GM12878 (cell line): ENCODE measurements at regions not wholly inside any gene's neighbourhood (a gene's known extent, or its start where the extent isn't known, plus 50 kb on each side); places are given as distances from the start of the nearest gene placed in this dataset.

Experiments
- ATAC-seq: fragments of 200-7000 bp; cut with Tn5 transposase; 3 replicates; pipeline ENCODE4 v1.9.1; 2020; ENCODE audit warnings: mild to moderate bottlenecking, moderate library complexity
- BruUV-seq: library from RNA; stranded (reverse); fragments of 400-500 nt; replicated peaks from 2 replicates; lab custom pipeline; 2021; lab: Mats Ljungman, UMichigan
- CTCF ChIA-PET: fragments of 300-600 bp; sonication (Branson Sonifier 250); formaldehyde crosslinking; extraction: SDS; loops from one replicate; lab custom pipeline; 2021; ENCODE audit warnings: inconsistent platforms; lab: Yijun Ruan, JAX
- POLR2A ChIA-PET: fragments of 350-600 bp; formaldehyde crosslinking; extraction: SDS; loops from one replicate; lab custom pipeline; 2021; ENCODE audit warnings: inconsistent platforms; lab: Charles Lee
- RAD21 ChIA-PET: fragments of 300-600 bp; sonication (Branson Sonifier 250); formaldehyde crosslinking; loops from one replicate; lab custom pipeline; 2023; ENCODE audit warnings: antibody characterized with exemption; ENCODE audit not compliant: unreplicated experiment; lab: Charles Lee
- SMC1A ChIA-PET: fragments of 300-600 bp; sonication (Branson Sonifier 250); formaldehyde crosslinking; loops from one replicate; lab custom pipeline; 2023; ENCODE audit not compliant: unreplicated experiment, uncharacterized antibody; lab: Charles Lee
- DNase-seq: peaks from one replicate; pipeline ENCODE4 v3.0.0-alpha.2; 2011; ENCODE audit warnings: low read depth, low spot score
- FAIRE-seq: peaks from 3 replicates; lab custom pipeline; 2011; peaks lifted over from hg19 to GRCh38; lab: Jason Lieb, UNC
- H2AFZ ChIP-seq: 2 replicates; pipeline ENCODE4 v1.6.0; 2011; ENCODE audit warnings: low read depth, low read length, control low read depth; ENCODE audit not compliant: control insufficient read depth
- H3K27ac ChIP-seq: 2 replicates; pipeline ENCODE4 v1.5.1; 2011; ENCODE audit warnings: control low read depth; ENCODE audit not compliant: control insufficient read depth, insufficient read depth
- H3K27me3 ChIP-seq, 2 experiments: replicated peaks in 1 of 2; 2 replicates each; pipeline versions ENCODE4 v1.6.0 to v1.6.1; 2011; ENCODE audit warnings: low read length in 1 of 2; ENCODE audit not compliant: control insufficient read depth in 2 of 2, insufficient read depth in 2 of 2
- H3K36me3 ChIP-seq, 2 experiments: 2 replicates each; pipeline ENCODE4 v1.5.1; 2011; ENCODE audit warnings: low read length in 1 of 2; ENCODE audit not compliant: control insufficient read depth in 2 of 2, insufficient read depth in 2 of 2
- H3K4me1 ChIP-seq: 2 replicates; pipeline ENCODE4 v1.6.1; 2011; ENCODE audit warnings: mild to moderate bottlenecking, low read length, moderate library complexity, mixed read lengths; ENCODE audit not compliant: control insufficient read depth, insufficient read depth
- H3K4me2 ChIP-seq: 2 replicates; pipeline ENCODE4 v1.6.0; 2011; ENCODE audit warnings: control low read depth; ENCODE audit not compliant: control insufficient read depth, insufficient read depth
- H3K4me3 ChIP-seq: fragments of 200-600 bp; sonication (generic); 2 replicates; pipeline ENCODE4 v1.5.1; 2016
- H3K79me2 ChIP-seq: 2 replicates; pipeline ENCODE4 v1.6.0; 2011; ENCODE audit warnings: low read length; ENCODE audit not compliant: control insufficient read depth, insufficient read depth
- H3K9ac ChIP-seq: 2 replicates; pipeline ENCODE4 v1.8.0; 2011; ENCODE audit warnings: low read length, control low read depth, mixed read lengths; ENCODE audit not compliant: control insufficient read depth, insufficient read depth
- H3K9me3 ChIP-seq: replicated peaks from 3 replicates; pipeline ENCODE4 v1.5.1; 2011; ENCODE audit warnings: mild to moderate bottlenecking, low read length; ENCODE audit not compliant: control insufficient read depth, insufficient read depth
- H4K20me1 ChIP-seq: 2 replicates; pipeline ENCODE4 v1.6.0; 2011; ENCODE audit not compliant: control insufficient read depth, insufficient read depth
- BMI1 ChIP-seq: fragments of 450-650 bp; IDR thresholded peaks from 2 replicates; pipeline ENCODE4 v1.6.1; 2016; ENCODE audit warnings: mild to moderate bottlenecking, moderate library complexity, borderline replicate concordance
- CBFB ChIP-seq: IDR thresholded peaks from 2 replicates; pipeline ENCODE4 v1.6.1; 2016; ENCODE audit warnings: antibody characterized with exemption, low read depth
- CHD4 ChIP-seq: fragments of 200-600 bp; sonication (generic); IDR thresholded peaks from 2 replicates; pipeline ENCODE4 v1.6.1; 2016; ENCODE audit warnings: mild to moderate bottlenecking
- CREB1 ChIP-seq: IDR thresholded peaks from 2 replicates; pipeline ENCODE4 v1.6.1; 2012; ENCODE audit warnings: low read depth, mild to moderate bottlenecking, inconsistent platforms
- FOXM1 ChIP-seq: IDR thresholded peaks from 2 replicates; pipeline ENCODE4 v1.6.1; 2012; ENCODE audit warnings: low read depth, mild to moderate bottlenecking, inconsistent platforms, low read length, moderate library complexity
- NFYA ChIP-seq: IDR thresholded peaks from 2 replicates; pipeline ENCODE4 v1.6.1; 2011; ENCODE audit warnings: low read depth, mild to moderate bottlenecking, low read length, improper control_type of control experiment, borderline replicate concordance
- PAX5 ChIP-seq: IDR thresholded peaks from 2 replicates; pipeline ENCODE4 v1.6.1; 2011; ENCODE audit warnings: low read depth, low read length, borderline replicate concordance
- POLR2AphosphoS5 ChIP-seq: IDR thresholded peaks from 2 replicates; pipeline ENCODE4 v1.6.1; 2011; ENCODE audit warnings: mild to moderate bottlenecking, low read length, inconsistent platforms
- RAD21 ChIP-seq: IDR thresholded peaks from 2 replicates; pipeline ENCODE4 v1.6.1; 2011; ENCODE audit warnings: mild to moderate bottlenecking, low read depth, low read length, moderate library complexity; ENCODE audit not compliant: insufficient read depth
- RELA ChIP-seq: fragments of 450-650 bp; IDR thresholded peaks from 2 replicates; pipeline ENCODE4 v1.8.0; 2014; ENCODE audit warnings: borderline replicate concordance; ENCODE audit not compliant: partially characterized antibody
- RUNX3 ChIP-seq: IDR thresholded peaks from 2 replicates; pipeline ENCODE4 v1.6.1; 2012; ENCODE audit warnings: low read length, inconsistent platforms
- SREBF2 ChIP-seq: IDR thresholded peaks from 2 replicates; pipeline ENCODE4 v1.6.1; 2012; ENCODE audit warnings: mild to moderate bottlenecking, low read length
- SUPT20H ChIP-seq: IDR thresholded peaks from 2 replicates; pipeline ENCODE4 v1.6.1; 2011; ENCODE audit warnings: low read depth, mild to moderate bottlenecking, low read length, moderate library complexity, borderline replicate concordance; ENCODE audit not compliant: control insufficient read depth
- TARDBP ChIP-seq: IDR thresholded peaks from 2 replicates; pipeline ENCODE4 v1.6.1; 2016; ENCODE audit warnings: borderline replicate concordance
- TCF12 ChIP-seq: IDR thresholded peaks from 2 replicates; pipeline ENCODE4 v1.6.1; 2011; ENCODE audit warnings: low read depth, mild to moderate bottlenecking, low read length
- ZSCAN29 ChIP-seq: fragments of 450-650 bp; IDR thresholded peaks from 2 replicates; pipeline ENCODE4 v1.6.1; 2017; ENCODE audit warnings: mild to moderate bottlenecking, moderate library complexity
- WGBS: methylation state at CpG from one replicate; pipeline ENCODE4 v1.1.6; 2016; ENCODE audit warnings: low lambda C conversion rate; ENCODE audit not compliant: insufficient replicate concordance, insufficient coverage; ENCODE audit errors: missing lambda C conversion rate; 5-methylcytosine and 5-hydroxymethylcytosine counted together
- in situ Hi-C: fragments of 300-500 bp; cut with MboI; formaldehyde crosslinking; loops from 9 replicates; pipeline ENCODE4 v1.14.3; 2018; ENCODE audit warnings: mixed read lengths
- intact Hi-C: fragments of 100-400 bp; cut with micrococcal nuclease; formaldehyde crosslinking; loops from one replicate; pipeline ENCODE4 v1.14.2; 2022; ENCODE audit not compliant: unreplicated experiment
- TF ChIP-seq, protein P1 (sequence below): IDR thresholded peaks from 2 replicates; pipeline ENCODE4 v1.6.1; 2012; ENCODE audit warnings: low read depth, low read length, improper control_type of control experiment
- TF ChIP-seq, protein P2 (sequence below): fragments of 450-650 bp; IDR thresholded peaks from 2 replicates; pipeline ENCODE4 v1.6.1; 2017; ENCODE audit warnings: borderline replicate concordance
- TF ChIP-seq, protein P3 (sequence below): IDR thresholded peaks from 2 replicates; pipeline ENCODE4 v1.6.1; 2012; ENCODE audit warnings: low read depth, low read length, improper control_type of control experiment
- TF ChIP-seq, protein P4 (sequence below): fragments of 450-650 bp; formaldehyde crosslinking; IDR thresholded peaks from 2 replicates; pipeline ENCODE4 v1.5.0; 2022; ENCODE audit warnings: mild to moderate bottlenecking, missing genetic modification characterization

DNA sequence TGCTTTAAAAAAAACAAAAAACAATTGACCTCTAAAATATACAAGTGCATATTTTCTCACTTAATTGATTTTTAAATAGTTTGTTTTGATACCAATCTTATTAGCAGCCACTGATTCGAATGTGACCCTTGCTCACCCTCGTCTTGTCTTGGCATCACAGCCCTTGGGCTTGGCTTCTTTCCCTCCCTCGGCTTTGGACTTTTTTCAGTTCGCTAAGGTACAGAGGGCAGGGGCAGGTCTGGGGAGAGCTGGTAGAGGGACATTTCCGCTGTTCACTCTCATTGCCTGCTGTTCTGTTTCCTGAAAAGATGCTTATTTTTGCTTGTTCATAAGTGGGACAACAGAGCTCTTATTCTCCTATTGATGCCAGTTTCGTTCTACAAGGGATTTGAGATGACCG lies 88.5 kb upstream of the RPS6KA3 start:
- in situ Hi-C loops, result no loop called here
- no TSS peak for BruUV-seq
- no peak for ATAC-seq
- Histone ChIP-seq H3K4me1 (no peaks in the 10 kb centered on the region), H3K27me3 (no peaks in the 10 kb centered on the region), H3K79me2 (no peaks in the 10 kb centered on the region), H4K20me1 (no peaks in the 10 kb centered on the region), H3K4me3 (no peak overlapping the region), H2AFZ (no peak overlapping the region), H3K4me2 (no peak overlapping the region), H3K27ac (no peak overlapping the region), H3K9ac (no peak overlapping the region), H3K9me3 (no peaks in the 10 kb centered on the region; the same call in 2 of the 3 replicates), H3K36me3 (no peaks in the 10 kb centered on the region)
- POLR2A ChIA-PET, result no interaction called here
- RAD21 ChIA-PET, result no interaction called here
- SMC1A ChIA-PET, result interaction anchor here (0.6 kb wide), 1 partner anchor 45 kb away, joined by 3 read pairs; no protein-coding TSS in a partner anchor
- WGBS, result 57% methylated on average over 7 of the region's 7 CpGs
- no peak for DNase-seq
- no peak for TF ChIP-seq NFYA
- TF ChIP-seq RELA, result no peak
- no peak for TF ChIP-seq FOXM1
- TF ChIP-seq, protein P1, sequence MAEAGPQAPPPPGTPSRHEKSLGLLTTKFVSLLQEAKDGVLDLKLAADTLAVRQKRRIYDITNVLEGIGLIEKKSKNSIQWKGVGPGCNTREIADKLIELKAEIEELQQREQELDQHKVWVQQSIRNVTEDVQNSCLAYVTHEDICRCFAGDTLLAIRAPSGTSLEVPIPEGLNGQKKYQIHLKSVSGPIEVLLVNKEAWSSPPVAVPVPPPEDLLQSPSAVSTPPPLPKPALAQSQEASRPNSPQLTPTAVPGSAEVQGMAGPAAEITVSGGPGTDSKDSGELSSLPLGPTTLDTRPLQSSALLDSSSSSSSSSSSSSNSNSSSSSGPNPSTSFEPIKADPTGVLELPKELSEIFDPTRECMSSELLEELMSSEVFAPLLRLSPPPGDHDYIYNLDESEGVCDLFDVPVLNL, result no peak
- no peak for TF ChIP-seq ZSCAN29
- no peak for TF ChIP-seq TCF12
- TF ChIP-seq SREBF2, result no peak
- no peak for TF ChIP-seq RUNX3
- TF ChIP-seq, protein P2, sequence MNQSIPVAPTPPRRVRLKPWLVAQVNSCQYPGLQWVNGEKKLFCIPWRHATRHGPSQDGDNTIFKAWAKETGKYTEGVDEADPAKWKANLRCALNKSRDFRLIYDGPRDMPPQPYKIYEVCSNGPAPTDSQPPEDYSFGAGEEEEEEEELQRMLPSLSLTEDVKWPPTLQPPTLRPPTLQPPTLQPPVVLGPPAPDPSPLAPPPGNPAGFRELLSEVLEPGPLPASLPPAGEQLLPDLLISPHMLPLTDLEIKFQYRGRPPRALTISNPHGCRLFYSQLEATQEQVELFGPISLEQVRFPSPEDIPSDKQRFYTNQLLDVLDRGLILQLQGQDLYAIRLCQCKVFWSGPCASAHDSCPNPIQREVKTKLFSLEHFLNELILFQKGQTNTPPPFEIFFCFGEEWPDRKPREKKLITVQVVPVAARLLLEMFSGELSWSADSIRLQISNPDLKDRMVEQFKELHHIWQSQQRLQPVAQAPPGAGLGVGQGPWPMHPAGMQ, result no peak
- no peak for TF ChIP-seq CBFB
- TF ChIP-seq RAD21, result no peak
- TF ChIP-seq SUPT20H, result no peak
- TF ChIP-seq TARDBP, result no peak
- TF ChIP-seq, protein P3, sequence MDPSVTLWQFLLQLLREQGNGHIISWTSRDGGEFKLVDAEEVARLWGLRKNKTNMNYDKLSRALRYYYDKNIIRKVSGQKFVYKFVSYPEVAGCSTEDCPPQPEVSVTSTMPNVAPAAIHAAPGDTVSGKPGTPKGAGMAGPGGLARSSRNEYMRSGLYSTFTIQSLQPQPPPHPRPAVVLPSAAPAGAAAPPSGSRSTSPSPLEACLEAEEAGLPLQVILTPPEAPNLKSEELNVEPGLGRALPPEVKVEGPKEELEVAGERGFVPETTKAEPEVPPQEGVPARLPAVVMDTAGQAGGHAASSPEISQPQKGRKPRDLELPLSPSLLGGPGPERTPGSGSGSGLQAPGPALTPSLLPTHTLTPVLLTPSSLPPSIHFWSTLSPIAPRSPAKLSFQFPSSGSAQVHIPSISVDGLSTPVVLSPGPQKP, result no peak
- no peak for TF ChIP-seq CHD4
- no peak for TF ChIP-seq PAX5
- TF ChIP-seq, protein P4, sequence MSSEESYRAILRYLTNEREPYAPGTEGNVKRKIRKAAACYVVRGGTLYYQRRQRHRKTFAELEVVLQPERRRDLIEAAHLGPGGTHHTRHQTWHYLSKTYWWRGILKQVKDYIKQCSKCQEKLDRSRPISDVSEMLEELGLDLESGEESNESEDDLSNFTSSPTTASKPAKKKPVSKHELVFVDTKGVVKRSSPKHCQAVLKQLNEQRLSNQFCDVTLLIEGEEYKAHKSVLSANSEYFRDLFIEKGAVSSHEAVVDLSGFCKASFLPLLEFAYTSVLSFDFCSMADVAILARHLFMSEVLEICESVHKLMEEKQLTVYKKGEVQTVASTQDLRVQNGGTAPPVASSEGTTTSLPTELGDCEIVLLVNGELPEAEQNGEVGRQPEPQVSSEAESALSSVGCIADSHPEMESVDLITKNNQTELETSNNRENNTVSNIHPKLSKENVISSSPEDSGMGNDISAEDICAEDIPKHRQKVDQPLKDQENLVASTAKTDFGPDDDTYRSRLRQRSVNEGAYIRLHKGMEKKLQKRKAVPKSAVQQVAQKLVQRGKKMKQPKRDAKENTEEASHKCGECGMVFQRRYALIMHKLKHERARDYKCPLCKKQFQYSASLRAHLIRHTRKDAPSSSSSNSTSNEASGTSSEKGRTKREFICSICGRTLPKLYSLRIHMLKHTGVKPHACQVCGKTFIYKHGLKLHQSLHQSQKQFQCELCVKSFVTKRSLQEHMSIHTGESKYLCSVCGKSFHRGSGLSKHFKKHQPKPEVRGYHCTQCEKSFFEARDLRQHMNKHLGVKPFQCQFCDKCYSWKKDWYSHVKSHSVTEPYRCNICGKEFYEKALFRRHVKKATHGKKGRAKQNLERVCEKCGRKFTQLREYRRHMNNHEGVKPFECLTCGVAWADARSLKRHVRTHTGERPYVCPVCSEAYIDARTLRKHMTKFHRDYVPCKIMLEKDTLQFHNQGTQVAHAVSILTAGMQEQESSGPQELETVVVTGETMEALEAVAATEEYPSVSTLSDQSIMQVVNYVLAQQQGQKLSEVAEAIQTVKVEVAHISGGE, result no peak
- no peak for TF ChIP-seq BMI1
- no peak for TF ChIP-seq CREB1
- no peak for TF ChIP-seq POLR2AphosphoS5
- CTCF ChIA-PET, result interaction anchor here (0.9 kb wide), 1 partner anchor 36 kb away, joined by 4 read pairs; no protein-coding TSS in a partner anchor
- intact Hi-C loops, result no loop called here
- no peak for FAIRE-seq
